ENCODE measurements at regions not wholly inside any gene's neighbourhood (a gene's known extent, or its start where the extent isn't known, plus 50 kb on each side); places are given as distances from the start of the nearest gene placed in this dataset.

GRCh38 chr3:44018926-44019325 is 222.8 kb upstream of the TOPAZ1 start:
- Mint-ChIP-seq H3K4me1 (peaks cover 2 to 10% (median 8%) of the 10 kb centered on the region in 4 donors), H3K4me3 (no peak overlapping the region), H3K9me3 (no peaks in the 10 kb centered on the region), H3K36me3 (no peaks in the 10 kb centered on the region), H3K27ac (no peak overlapping the region), H3K27me3 (peaks cover 20 to 54% (median 28%) of the 10 kb centered on the region in 5 donors)
- no peak for DNase-seq
- POLR2A ChIA-PET, result no interaction called here
- no peak for ATAC-seq

GRCh38 chr3:44019736-44020135 is 221.9 kb upstream of the TOPAZ1 start:
- ATAC-seq, result no peak
- Mint-ChIP-seq H3K27ac (no peak overlapping the region), H3K4me3 (no peak overlapping the region), H3K27me3 (peaks cover 24 to 63% (median 30%) of the 10 kb centered on the region in 5 donors), H3K4me1 (peaks cover 2 to 10% (median 8%) of the 10 kb centered on the region in 4 donors), H3K9me3 (no peaks in the 10 kb centered on the region), H3K36me3 (no peaks in the 10 kb centered on the region)
- POLR2A ChIA-PET, result no interaction called here
- DNase-seq, result no peak

- Mint-ChIP-seq H3K27ac (no peak overlapping the region), H3K4me1 (peaks cover 2 to 10% (median 8%) of the 10 kb centered on the region in 4 donors), H3K27me3 (peaks cover 24 to 67% (median 34%) of the 10 kb centered on the region in 5 donors), H3K36me3 (no peaks in the 10 kb centered on the region), H3K9me3 (no peaks in the 10 kb centered on the region), H3K4me3 (no peak overlapping the region)
- ATAC-seq (no peak), DNase-seq (no peak)
- POLR2A ChIA-PET, result no interaction called here
These were observed 221.5 kb upstream of the TOPAZ1 start for GRCh38 chr3:44020143-44020542.

GRCh38 chr3:44021651-44022594 is 219.8 kb upstream of the TOPAZ1 start:
- peaks cover 2 to 10% (median 8%) of the 10 kb centered on the region in 4 donors for H3K4me1 Mint-ChIP-seq
- H3K4me3 Mint-ChIP-seq, result peak overlapping the region in 9 of 10 donors; percentile 5 to 61 (median 53)
- ATAC-seq (no peak), DNase-seq (no peak)
- POLR2A ChIA-PET, result no interaction called here
- no peaks in the 10 kb centered on the region for H3K9me3 Mint-ChIP-seq
- H3K27me3 Mint-ChIP-seq, result peaks cover 34 to 74% (median 45%) of the 10 kb centered on the region in 5 donors
- H3K27ac Mint-ChIP-seq, result no peak overlapping the region
- H3K36me3 Mint-ChIP-seq, result no peaks in the 10 kb centered on the region

GRCh38 chr3:44023961-44024593 is 217.6 kb upstream of the TOPAZ1 start:
- DNase-seq (no peak), ATAC-seq (no peak)
- Mint-ChIP-seq H3K4me1 (peaks cover 2 to 10% (median 8%) of the 10 kb centered on the region in 4 donors), H3K9me3 (no peaks in the 10 kb centered on the region), H3K36me3 (no peaks in the 10 kb centered on the region), H3K4me3 (no peak overlapping the region), H3K27ac (no peak overlapping the region), H3K27me3 (peaks cover 33 to 95% (median 58%) of the 10 kb centered on the region in 5 donors)
- POLR2A ChIA-PET, result no interaction called here

- POLR2A ChIA-PET, result no interaction called here
- no peak for ATAC-seq
These were observed 215.3 kb upstream of the TOPAZ1 start for GRCh38 chr3:44026220-44026865.

GRCh38 chr3:44029100-44029499 is 212.6 kb upstream of the TOPAZ1 start:
- no peak overlapping the region for H3K27ac Mint-ChIP-seq
- ATAC-seq (no peak), DNase-seq (no peak)
- POLR2A ChIA-PET, result no interaction called here
- no peaks in the 10 kb centered on the region for H3K36me3 Mint-ChIP-seq
- H3K4me1 Mint-ChIP-seq, result no peaks in the 10 kb centered on the region
- peaks cover 16 to 83% (median 36%) of the 10 kb centered on the region in 5 donors for H3K27me3 Mint-ChIP-seq
- H3K4me3 Mint-ChIP-seq, result no peak overlapping the region
- no peaks in the 10 kb centered on the region for H3K9me3 Mint-ChIP-seq

More at GRCh38 chr3:44026220-44026865, 215.3 kb upstream of the TOPAZ1 start:
- Mint-ChIP-seq H3K36me3 (no peaks in the 10 kb centered on the region), H3K27me3 (peaks cover 28 to 84% (median 53%) of the 10 kb centered on the region in 5 donors), H3K4me1 (peaks cover 2 to 10% (median 8%) of the 10 kb centered on the region in 4 donors), H3K4me3 (no peak overlapping the region), H3K9me3 (no peaks in the 10 kb centered on the region), H3K27ac (no peak overlapping the region)
- DNase-seq, result no peak

GRCh38 chr3:44030285-44030684 is 211.4 kb upstream of the TOPAZ1 start:
- H3K4me1 Mint-ChIP-seq, result no peaks in the 10 kb centered on the region
- no peaks in the 10 kb centered on the region for H3K9me3 Mint-ChIP-seq
- no peak for ATAC-seq
- peaks cover 12 to 71% (median 28%) of the 10 kb centered on the region in 5 donors for H3K27me3 Mint-ChIP-seq
- H3K27ac Mint-ChIP-seq, result no peak overlapping the region
- POLR2A ChIA-PET, result no interaction called here
- no peak overlapping the region for H3K4me3 Mint-ChIP-seq
- no peak for DNase-seq
- H3K36me3 Mint-ChIP-seq, result no peaks in the 10 kb centered on the region

- peaks cover 10 to 66% (median 27%) of the 10 kb centered on the region in 5 donors for H3K27me3 Mint-ChIP-seq
- ATAC-seq, result no peak
- no peak overlapping the region for H3K27ac Mint-ChIP-seq
- no peak for DNase-seq
- H3K4me3 Mint-ChIP-seq, result no peak overlapping the region
- H3K9me3 Mint-ChIP-seq, result no peaks in the 10 kb centered on the region
- no peaks in the 10 kb centered on the region for H3K4me1 Mint-ChIP-seq
- POLR2A ChIA-PET, result no interaction called here
- no peaks in the 10 kb centered on the region for H3K36me3 Mint-ChIP-seq
These were observed 210.9 kb upstream of the TOPAZ1 start for GRCh38 chr3:44030687-44031305.

GRCh38 chr3:44031387-44032380 is 210.0 kb upstream of the TOPAZ1 start:
- no peak for ATAC-seq
- no peak overlapping the region for H3K27ac Mint-ChIP-seq
- peaks cover 6 to 57% (median 20%) of the 10 kb centered on the region in 5 donors for H3K27me3 Mint-ChIP-seq
- H3K4me3 Mint-ChIP-seq, result no peak overlapping the region
- POLR2A ChIA-PET, result no interaction called here
- H3K4me1 Mint-ChIP-seq, result no peaks in the 10 kb centered on the region
- H3K36me3 Mint-ChIP-seq, result no peaks in the 10 kb centered on the region
- DNase-seq, result no peak
- H3K9me3 Mint-ChIP-seq, result no peaks in the 10 kb centered on the region

GRCh38 chr3:44032487-44032886 is 209.2 kb upstream of the TOPAZ1 start:
- DNase-seq (no peak), ATAC-seq (no peak)
- H3K4me1 Mint-ChIP-seq, result no peaks in the 10 kb centered on the region
- no peak overlapping the region for H3K27ac Mint-ChIP-seq
- no peak overlapping the region for H3K4me3 Mint-ChIP-seq
- POLR2A ChIA-PET, result no interaction called here
- no peaks in the 10 kb centered on the region for H3K9me3 Mint-ChIP-seq
- H3K36me3 Mint-ChIP-seq, result no peaks in the 10 kb centered on the region
- peaks cover 6 to 49% (median 14%) of the 10 kb centered on the region in 5 donors for H3K27me3 Mint-ChIP-seq

- DNase-seq (no peak), ATAC-seq (no peak)
- Mint-ChIP-seq H3K4me3 (no peak overlapping the region), H3K36me3 (no peaks in the 10 kb centered on the region), H3K4me1 (no peaks in the 10 kb centered on the region), H3K27me3 (peaks cover 8 to 43% (median 12%) of the 10 kb centered on the region in 5 donors), H3K27ac (no peak overlapping the region), H3K9me3 (no peaks in the 10 kb centered on the region)
- POLR2A ChIA-PET, result no interaction called here
These were observed 208.6 kb upstream of the TOPAZ1 start for GRCh38 chr3:44033123-44033522.
